OCI-LY1 (cell line): ENCODE measurements at regions not wholly inside any gene's neighbourhood (a gene's known extent, or its start where the extent isn't known, plus 50 kb on each side); places are given as distances from the start of the nearest gene placed in this dataset.

Experiments used
- H2AFZ ChIP-seq: fragments of 200-600 bp; sonication (generic), shearing (Covaris generic); 2 replicates; pipeline ENCODE4 v1.6.0; 2014; ENCODE audit warnings: antibody characterized with exemption, mild to moderate bottlenecking, low read length
- H3F3A ChIP-seq: fragments of 200-600 bp; sonication (generic), shearing (Covaris generic); 2 replicates; pipeline ENCODE4 v1.6.0; 2014; ENCODE audit warnings: mild to moderate bottlenecking, antibody characterized with exemption, low read length, moderate library complexity; ENCODE audit not compliant: insufficient read depth
- H3K27ac ChIP-seq: fragments of 200-600 bp; sonication (generic); 2 replicates; pipeline ENCODE4 v1.5.1; 2014; ENCODE audit warnings: low read length, mixed run types, mild to moderate bottlenecking, low read depth; ENCODE audit not compliant: poor library complexity, severe bottlenecking
- H3K27me3 ChIP-seq: fragments of 200-600 bp; sonication (generic); 2 replicates; pipeline ENCODE4 v1.6.0; 2014; ENCODE audit warnings: antibody characterized with exemption, mild to moderate bottlenecking, low read length, moderate library complexity; ENCODE audit not compliant: insufficient read depth
- H3K36me3 ChIP-seq: fragments of 200-600 bp; sonication (generic); 2 replicates; pipeline ENCODE4 v1.6.1; 2014; ENCODE audit warnings: mild to moderate bottlenecking, antibody characterized with exemption, low read length, moderate library complexity, mixed read lengths; ENCODE audit not compliant: insufficient read depth
- H3K4me1 ChIP-seq: fragments of 200-600 bp; sonication (generic); 2 replicates; pipeline ENCODE4 v1.5.1; 2014; ENCODE audit warnings: mild to moderate bottlenecking, low read length, moderate library complexity; ENCODE audit not compliant: insufficient read depth, severe bottlenecking
- H3K4me2 ChIP-seq: fragments of 200-600 bp; sonication (generic), shearing (Covaris generic); 2 replicates; pipeline ENCODE4 v1.6.1; 2014; ENCODE audit warnings: low read length
- H3K4me3 ChIP-seq: fragments of 200-600 bp; sonication (generic); 2 replicates; pipeline ENCODE4 v1.5.1; 2014; ENCODE audit warnings: low read length, low read depth, mild to moderate bottlenecking, mixed read lengths; ENCODE audit not compliant: poor library complexity, severe bottlenecking
- H3K79me2 ChIP-seq: fragments of 200-600 bp; shearing (Covaris generic); 2 replicates; pipeline ENCODE4 v1.6.1; 2016; ENCODE audit warnings: mixed run types, low read length, mixed read lengths; ENCODE audit not compliant: insufficient read depth
- H3K9ac ChIP-seq: fragments of 200-600 bp; sonication (generic), shearing (Covaris generic); 2 replicates; pipeline ENCODE4 v1.6.1; 2014; ENCODE audit warnings: mild to moderate bottlenecking, low read length, mixed read lengths
- H3K9me2 ChIP-seq: fragments of 200-600 bp; sonication (generic), shearing (Covaris generic); 2 replicates; pipeline ENCODE4 v1.6.1; 2014; ENCODE audit warnings: low read depth, mild to moderate bottlenecking, low read length, mixed read lengths
- H3K9me3 ChIP-seq: fragments of 200-600 bp; shearing (Covaris generic); 2 replicates; pipeline ENCODE4 v1.6.1; 2014; ENCODE audit warnings: low read length, mixed read lengths
- H4K20me1 ChIP-seq: fragments of 200-600 bp; sonication (generic), shearing (Covaris generic); 2 replicates; pipeline ENCODE4 v1.6.0; 2016; ENCODE audit warnings: mild to moderate bottlenecking, low read length; ENCODE audit not compliant: insufficient read depth
- EZH2 ChIP-seq: fragments of 200-600 bp; sonication (generic), shearing (Covaris generic); IDR thresholded peaks from 2 replicates; pipeline ENCODE4 v1.8.0; 2017; ENCODE audit warnings: borderline replicate concordance, mixed run types, mild to moderate bottlenecking, antibody characterized with exemption, low read length, moderate library complexity, mixed read lengths
- TF ChIP-seq, protein P1 (sequence below): fragments of 200-600 bp; sonication (generic), shearing (Covaris generic); IDR thresholded peaks from 2 replicates; pipeline ENCODE4 v1.5.1; 2017; ENCODE audit warnings: mild to moderate bottlenecking, antibody characterized with exemption, low read length, moderate library complexity, mixed read lengths

GRCh38 chrX:79078114-79078513 is 66.4 kb upstream of the GPR174 start:
- H3K79me2 ChIP-seq = no peaks in the 10 kb centered on the region
- no peaks in the 10 kb centered on the region for H3K36me3 ChIP-seq
- no peak overlapping the region for H3K9ac ChIP-seq
- no peak for TF ChIP-seq EZH2
- TF ChIP-seq, protein P1, sequence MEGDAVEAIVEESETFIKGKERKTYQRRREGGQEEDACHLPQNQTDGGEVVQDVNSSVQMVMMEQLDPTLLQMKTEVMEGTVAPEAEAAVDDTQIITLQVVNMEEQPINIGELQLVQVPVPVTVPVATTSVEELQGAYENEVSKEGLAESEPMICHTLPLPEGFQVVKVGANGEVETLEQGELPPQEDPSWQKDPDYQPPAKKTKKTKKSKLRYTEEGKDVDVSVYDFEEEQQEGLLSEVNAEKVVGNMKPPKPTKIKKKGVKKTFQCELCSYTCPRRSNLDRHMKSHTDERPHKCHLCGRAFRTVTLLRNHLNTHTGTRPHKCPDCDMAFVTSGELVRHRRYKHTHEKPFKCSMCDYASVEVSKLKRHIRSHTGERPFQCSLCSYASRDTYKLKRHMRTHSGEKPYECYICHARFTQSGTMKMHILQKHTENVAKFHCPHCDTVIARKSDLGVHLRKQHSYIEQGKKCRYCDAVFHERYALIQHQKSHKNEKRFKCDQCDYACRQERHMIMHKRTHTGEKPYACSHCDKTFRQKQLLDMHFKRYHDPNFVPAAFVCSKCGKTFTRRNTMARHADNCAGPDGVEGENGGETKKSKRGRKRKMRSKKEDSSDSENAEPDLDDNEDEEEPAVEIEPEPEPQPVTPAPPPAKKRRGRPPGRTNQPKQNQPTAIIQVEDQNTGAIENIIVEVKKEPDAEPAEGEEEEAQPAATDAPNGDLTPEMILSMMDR = no peak
- H3F3A ChIP-seq = no peaks in the 10 kb centered on the region
- no peak overlapping the region for H3K27ac ChIP-seq
- H3K4me2 ChIP-seq = no peak overlapping the region
- peaks cover 14% of the 10 kb centered on the region for H3K4me1 ChIP-seq
- H2AFZ ChIP-seq = no peak overlapping the region
- no peaks in the 10 kb centered on the region for H4K20me1 ChIP-seq
- H3K27me3 ChIP-seq = no peaks in the 10 kb centered on the region
- no peaks in the 10 kb centered on the region for H3K9me2 ChIP-seq
- no peaks in the 10 kb centered on the region for H3K9me3 ChIP-seq
- H3K4me3 ChIP-seq = no peak overlapping the region

- TF ChIP-seq EZH2 = no peak
- TF ChIP-seq, protein P1 = no peak
- H3K4me1 ChIP-seq = peaks cover 16% of the 10 kb centered on the region
- no peaks in the 10 kb centered on the region for H3K79me2 ChIP-seq
- no peaks in the 10 kb centered on the region for H4K20me1 ChIP-seq
- no peaks in the 10 kb centered on the region for H3F3A ChIP-seq
- no peak overlapping the region for H3K9ac ChIP-seq
- no peak overlapping the region for H3K4me2 ChIP-seq
- no peaks in the 10 kb centered on the region for H3K9me2 ChIP-seq
- no peak overlapping the region for H2AFZ ChIP-seq
- no peaks in the 10 kb centered on the region for H3K9me3 ChIP-seq
- no peak overlapping the region for H3K4me3 ChIP-seq
- no peaks in the 10 kb centered on the region for H3K27me3 ChIP-seq
- H3K36me3 ChIP-seq = no peaks in the 10 kb centered on the region
- H3K27ac ChIP-seq = no peak overlapping the region
Measured at GRCh38 chrX:79079477-79079876, 65.0 kb upstream of the GPR174 start.

DNA sequence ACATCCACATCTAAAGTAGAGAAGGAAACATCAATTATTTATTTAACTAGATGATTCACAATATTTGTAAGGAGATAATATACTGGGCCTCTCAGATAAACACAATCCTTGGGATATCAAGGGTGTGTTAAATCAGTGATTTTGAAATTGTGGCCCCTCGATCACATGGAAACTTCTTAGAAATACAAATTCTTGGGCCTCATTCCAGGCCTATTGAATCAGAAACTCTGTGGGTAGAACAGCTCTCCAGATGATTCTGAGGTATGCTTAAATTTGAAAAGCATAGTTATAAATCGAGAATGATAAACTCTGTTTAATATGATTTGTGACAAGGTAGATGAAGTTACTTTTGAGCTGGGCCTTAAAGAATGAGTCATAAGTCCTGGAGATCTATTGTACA is 64.3 kb upstream of the GPR174 start:
- no peaks in the 10 kb centered on the region for H3K27me3 ChIP-seq
- H3K36me3 ChIP-seq = no peaks in the 10 kb centered on the region
- no peaks in the 10 kb centered on the region for H3K79me2 ChIP-seq
- H3F3A ChIP-seq = no peaks in the 10 kb centered on the region
- H3K4me1 ChIP-seq = peaks cover 16% of the 10 kb centered on the region
- H3K4me2 ChIP-seq = no peak overlapping the region
- no peaks in the 10 kb centered on the region for H4K20me1 ChIP-seq
- H2AFZ ChIP-seq = no peak overlapping the region
- no peak overlapping the region for H3K27ac ChIP-seq
- no peak overlapping the region for H3K4me3 ChIP-seq
- no peak overlapping the region for H3K9ac ChIP-seq
- H3K9me2 ChIP-seq = no peaks in the 10 kb centered on the region
- TF ChIP-seq, protein P1 = no peak
- no peak for TF ChIP-seq EZH2
- H3K9me3 ChIP-seq = no peaks in the 10 kb centered on the region
